ENCODE measurements at regions not wholly inside any gene's neighbourhood (a gene's known extent, or its start where the extent isn't known, plus 50 kb on each side); places are given as distances from the start of the nearest gene placed in this dataset.

DNA sequence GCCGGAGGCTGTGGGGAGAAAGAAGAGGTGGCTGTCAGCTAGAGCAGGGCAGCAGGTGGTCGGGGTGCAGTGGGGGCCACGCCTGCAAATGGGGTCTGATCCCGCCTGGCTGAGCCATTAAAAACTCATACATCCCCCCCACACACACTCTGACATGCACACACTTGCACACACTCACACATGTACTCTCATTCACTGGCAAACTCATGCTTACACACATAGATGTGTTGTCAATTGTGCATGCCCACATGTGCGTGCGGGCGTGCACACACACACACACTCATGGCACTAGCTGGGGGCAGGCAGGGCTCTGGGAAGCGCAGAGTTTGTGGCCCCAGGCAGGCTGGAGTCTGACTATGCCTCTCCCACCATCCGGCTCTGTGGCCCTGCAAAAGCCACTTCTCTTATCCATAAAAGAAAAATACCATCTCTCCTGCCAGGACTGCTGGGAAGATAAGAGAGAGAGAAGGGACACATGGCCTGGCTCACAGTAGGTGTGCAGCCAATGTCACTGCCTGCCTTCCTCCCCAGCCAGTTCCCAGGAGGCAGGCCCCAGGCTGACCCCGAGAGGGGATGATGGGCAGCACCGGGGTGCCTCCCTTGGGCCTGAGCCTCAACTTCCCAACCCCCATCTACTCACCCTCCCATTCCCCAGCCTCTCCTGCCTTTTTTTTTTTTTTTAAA, 163.5 kb upstream of the LINGO1 start:
- no peak for DNase-seq (ENCODE audit: low spot score)

DNA sequence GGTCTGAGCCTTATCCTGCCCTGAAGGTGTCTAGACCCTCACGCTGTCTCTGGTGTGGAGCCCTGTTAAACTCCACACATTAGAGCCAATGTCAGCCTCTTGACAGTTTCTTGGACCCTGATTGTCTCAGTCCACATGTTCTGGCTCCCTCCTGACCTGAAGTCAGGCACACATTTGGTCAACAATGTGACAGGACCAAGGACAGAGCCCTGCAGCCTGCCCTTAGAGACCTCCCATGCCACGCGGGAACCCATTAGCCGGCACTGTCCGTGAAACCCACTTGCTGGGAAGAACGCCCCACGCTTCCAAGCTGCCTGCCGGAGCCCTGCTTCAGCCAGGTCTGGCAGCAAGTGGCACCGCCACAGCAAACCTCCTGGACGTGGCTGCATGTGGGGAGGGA, 162.7 kb upstream of the LINGO1 start:
- no peak for DNase-seq (ENCODE audit: low spot score)

GRCh38 chr15:77791941-77792340, 159.2 kb upstream of the LINGO1 start:
- DNase-seq (ENCODE audit: low spot score) = no peak

DNA sequence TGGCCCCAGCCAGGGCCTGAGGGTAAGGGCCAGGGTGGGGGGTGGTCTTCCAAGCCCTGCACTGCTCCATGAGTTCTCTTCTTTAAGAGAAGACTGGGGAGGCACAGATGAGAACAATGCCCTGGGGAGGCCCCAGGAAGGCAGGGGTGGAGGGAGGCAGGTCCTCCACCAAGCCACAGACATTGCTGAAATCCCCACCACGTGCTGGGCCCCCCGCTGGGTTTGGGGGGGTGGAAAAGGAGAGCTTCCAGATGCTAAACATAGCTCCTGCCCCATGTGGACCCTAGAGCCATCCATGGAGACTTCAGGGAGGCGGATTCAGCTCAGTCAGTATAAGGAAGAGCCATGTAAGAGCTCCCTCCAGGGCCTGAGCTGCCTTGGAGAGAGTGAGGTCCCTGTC, 157.8 kb upstream of the LINGO1 start:
- no peak for DNase-seq (ENCODE audit: low spot score)

- no peak for DNase-seq (ENCODE audit: low spot score)
These were observed 154.2 kb upstream of the LINGO1 start for GRCh38 chr15:77786956-77787355.

DNA sequence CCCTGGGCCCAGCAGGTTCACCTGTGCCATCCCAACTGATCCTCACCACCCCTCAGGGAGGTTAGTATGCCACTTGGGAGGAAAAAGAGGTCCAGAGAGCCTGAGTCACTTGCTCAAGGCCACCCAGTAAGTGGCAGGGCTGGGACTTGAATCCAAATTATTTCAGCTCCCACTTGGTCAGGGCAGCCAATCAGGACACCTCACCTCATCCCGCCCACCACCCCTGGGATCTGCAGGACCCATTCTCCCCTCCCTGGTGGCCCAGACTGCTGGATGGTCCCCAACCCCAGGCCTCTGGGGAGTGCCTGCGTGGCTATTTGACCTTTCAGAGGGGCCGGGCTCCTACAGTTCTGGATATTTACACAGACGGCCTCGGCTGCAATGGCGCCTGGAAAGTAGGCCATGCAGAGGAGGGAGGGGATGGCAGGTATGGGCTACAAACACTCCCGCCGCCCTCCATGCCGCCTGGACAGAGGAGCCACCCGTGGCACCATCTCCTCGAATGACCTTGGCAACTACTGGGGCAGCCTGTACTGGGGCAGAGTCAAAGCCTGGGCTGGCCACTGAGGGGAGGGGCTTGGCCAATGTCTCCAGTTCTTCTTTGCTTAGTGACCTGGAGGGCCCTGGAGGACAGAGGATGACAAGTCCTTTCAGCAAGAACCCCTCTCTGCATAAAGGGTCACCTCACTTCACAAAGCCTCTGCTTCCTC, 153.6 kb upstream of the LINGO1 start:
- no peak for DNase-seq (ENCODE audit: low spot score)

DNA sequence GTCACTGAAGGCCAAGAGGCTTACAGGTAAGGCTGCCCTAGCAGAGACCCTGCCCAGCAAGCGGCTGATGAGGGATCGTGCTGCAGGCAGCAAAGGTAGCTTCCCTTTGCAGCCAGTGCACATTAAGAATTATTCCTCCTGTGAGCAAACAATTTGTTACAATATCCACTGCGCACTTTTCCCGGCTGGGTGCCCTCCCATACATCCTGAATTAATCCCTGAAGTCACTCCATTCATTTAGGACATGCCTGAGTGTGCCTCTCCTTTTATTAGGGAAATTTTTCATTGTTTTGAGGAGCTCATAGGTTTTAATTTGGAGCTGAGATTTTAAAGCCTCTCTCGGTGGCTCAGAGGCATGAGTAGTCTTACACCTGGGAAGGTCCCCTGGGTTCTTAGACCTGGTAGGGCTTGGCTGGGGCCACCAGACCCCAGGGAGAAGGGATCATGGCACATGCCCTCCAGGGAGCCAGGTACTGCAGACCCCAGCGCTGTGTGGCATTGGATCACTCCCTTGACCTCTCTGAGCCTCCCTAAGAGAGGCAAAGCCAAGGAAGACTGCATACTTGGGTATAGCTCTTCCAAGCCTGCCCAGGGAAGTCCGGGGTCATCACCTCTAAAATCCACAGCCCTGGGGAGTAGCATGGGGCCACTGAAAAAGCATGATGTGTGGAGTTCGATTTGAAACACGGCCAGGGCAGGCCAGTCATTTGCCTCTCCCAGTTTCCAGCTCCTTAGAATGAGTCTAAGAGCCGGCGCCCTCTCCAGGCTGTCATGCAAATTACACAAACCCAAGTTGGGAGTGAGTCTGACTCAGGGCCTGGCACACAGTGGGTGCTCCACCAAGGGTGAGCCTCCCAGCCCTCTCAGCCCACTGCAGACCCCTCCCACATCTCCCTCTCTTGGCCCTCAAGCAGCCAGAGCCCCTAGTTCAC, 151.9 kb upstream of the LINGO1 start:
- DNase-seq (ENCODE audit: low spot score) = peak; percentile 43

DNA sequence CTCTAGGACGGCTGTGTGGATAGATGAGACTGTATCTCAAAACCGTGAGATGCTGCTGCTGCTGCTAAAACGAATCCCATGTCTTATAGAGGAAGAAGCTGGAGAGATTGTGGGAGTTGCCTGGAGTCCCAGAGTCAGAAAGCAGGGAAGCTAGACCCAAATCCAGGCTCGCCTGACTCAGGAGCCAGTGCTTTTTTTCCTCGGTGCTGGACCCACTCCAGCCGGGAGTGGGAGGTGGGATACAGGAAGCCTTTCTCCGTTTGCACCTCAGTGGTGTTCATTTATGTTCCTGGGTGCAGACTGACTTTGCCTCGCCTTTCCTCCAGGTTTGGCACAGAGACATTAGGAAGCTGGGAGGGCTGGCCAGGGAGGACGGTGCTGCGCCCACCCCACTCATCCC, 150.9 kb upstream of the LINGO1 start:
- no peak for DNase-seq (ENCODE audit: low spot score)

- DNase-seq (ENCODE audit: low spot score) = no peak
These were observed 150.0 kb upstream of the LINGO1 start for GRCh38 chr15:77782691-77783090.

GRCh38 chr15:77781946-77782240, 149.2 kb upstream of the LINGO1 start:
- DNase-seq (ENCODE audit: low spot score) = no peak

DNA sequence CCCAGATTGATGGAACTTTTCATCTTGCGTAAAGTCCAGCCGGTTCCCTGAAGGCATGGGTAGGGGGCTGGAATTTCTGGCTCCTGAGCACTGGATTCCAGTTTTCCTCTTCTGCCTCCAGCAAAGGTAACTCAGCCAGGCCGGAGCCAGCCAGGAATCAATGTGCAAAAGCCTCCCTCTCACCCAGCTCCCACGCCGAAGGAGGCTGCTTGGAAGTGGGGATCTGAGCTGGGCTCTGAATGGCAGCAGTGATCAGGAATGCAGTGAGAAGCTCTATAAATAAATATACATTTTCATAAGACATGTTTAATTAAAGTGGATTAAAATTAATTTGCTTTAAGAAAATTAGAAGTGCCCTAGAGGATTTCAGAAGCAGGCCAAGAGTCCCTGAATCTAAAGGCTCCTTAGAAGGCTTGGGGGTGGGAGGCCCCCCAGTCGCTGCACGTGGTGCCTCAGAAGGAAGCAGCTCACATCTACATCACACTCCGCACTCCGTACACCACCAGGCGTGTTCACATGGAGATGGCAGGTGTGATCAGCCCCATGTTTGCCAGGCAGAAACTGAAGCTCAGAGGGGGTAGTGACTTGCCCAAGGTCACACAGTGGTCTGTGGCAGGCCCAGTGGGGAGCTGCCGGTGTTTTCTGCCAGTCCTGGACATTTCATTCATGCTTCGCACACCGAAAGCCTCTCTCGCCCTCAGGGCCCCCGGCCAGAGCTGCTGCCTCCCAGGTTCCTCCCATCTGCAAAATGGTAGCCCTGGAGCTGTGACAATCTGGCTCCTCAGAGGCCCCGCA, 148.6 kb upstream of the LINGO1 start:
- no peak for DNase-seq (ENCODE audit: low spot score)

- DNase-seq (ENCODE audit: low spot score) = no peak
These were observed 146.1 kb upstream of the LINGO1 start for GRCh38 chr15:77778802-77779201.

DNA sequence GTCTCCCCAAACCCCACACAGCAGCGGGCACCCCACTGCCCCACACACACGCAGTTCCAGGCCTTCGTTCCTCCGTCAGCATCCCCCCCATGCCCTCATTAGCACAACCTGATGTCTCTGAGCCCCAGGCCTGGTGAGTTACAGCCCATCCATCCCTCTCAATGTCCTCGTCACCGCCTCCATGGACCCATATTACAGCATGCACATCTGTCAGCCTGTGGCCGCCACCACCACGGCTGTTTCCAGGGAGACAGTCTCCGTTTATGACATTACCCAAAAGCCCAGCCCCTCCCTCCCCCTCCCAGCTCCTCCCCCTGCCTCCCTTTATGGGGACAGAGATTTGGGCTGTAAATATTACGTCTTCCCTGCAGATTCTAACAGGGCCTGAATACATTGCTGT, 143.1 kb upstream of the LINGO1 start:
- no peak for DNase-seq (ENCODE audit: low spot score)

GRCh38 chr15:77775373-77775772, 142.7 kb upstream of the LINGO1 start:
- DNase-seq (ENCODE audit: low spot score) = no peak

DNA sequence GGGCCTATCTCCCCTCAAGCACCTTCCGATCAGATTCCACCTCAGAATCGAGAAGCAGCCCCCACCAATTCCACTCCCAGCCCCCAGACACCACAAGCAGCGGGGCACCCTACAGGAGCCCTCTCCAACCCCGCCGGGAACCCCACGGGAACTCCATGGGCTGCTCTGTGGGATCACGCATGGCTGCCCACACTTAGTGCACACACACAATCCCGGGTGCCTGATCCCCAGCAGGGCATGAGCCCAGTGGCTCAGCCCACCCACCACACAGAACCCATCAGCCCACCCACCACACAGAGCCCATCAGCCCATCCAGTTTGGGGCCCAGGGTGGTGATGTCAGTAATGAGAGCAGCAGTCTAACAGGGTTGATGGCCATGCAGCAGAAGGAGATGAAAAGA, 141.6 kb upstream of the LINGO1 start:
- no peak for DNase-seq (ENCODE audit: low spot score)

- DNase-seq (ENCODE audit: low spot score) = no peak
These were observed 141.2 kb upstream of the LINGO1 start for GRCh38 chr15:77773903-77774302.

GRCh38 chr15:77772641-77773402, 140.1 kb upstream of the LINGO1 start:
- DNase-seq (ENCODE audit: low spot score) = no peak

GRCh38 chr15:77771616-77772015, 138.9 kb upstream of the LINGO1 start:
- DNase-seq (ENCODE audit: low spot score) = no peak

DNA sequence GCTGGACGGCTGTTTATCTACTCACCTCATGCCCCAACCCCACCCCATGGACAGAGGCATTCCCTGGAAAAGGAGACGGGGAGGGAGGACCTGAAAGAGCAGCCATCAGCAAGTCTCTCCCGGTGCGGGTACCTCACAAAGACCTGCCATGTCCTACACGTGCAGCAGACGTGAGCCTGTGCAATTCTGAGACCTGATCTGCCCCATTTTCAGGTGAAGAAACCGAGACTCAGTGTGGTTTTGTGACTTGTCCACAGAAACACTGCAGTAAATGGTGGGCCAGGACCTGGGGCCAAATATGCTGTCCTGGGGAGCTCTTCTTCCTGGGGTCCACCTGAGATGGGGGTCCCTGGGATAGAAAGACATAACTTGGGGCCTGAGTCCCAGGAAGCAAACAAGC, 137.0 kb upstream of the LINGO1 start:
- no peak for DNase-seq (ENCODE audit: low spot score)

DNA sequence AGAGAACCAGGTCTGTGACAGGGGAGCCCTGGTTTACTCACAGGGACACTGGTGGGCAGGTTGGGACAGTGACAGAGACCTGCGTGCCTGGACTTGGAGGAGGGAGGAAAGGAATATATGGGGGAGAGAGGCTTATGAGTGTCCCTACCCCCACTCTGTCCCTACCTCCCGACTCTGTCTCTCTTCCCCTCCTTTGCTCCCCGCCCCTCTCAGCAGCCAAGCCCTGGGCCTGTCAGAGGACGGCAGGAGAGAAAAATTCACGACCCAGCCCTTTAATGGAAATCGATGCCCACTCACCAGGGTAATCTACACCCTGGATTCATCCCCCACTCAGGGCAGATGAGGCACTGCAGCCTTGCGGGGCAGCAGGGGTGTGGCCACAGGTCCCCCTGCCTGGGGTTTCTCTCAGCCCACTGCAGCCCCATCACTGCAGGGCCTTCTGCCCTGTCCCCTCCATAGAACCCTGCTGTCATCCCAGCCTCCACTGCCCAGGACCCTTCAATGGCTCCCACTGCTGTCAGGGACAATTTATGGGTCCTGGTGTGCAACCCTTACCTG, 135.9 kb upstream of the LINGO1 start:
- DNase-seq (ENCODE audit: low spot score) = no peak

- no peak for DNase-seq (ENCODE audit: low spot score)
These were observed 135.4 kb upstream of the LINGO1 start for GRCh38 chr15:77768107-77768506.

All from AG08395 (cell line).